SU-DHL-6 (cell line): ENCODE measurements at regions not wholly inside any gene's neighbourhood (a gene's known extent, or its start where the extent isn't known, plus 50 kb on each side); places are given as distances from the start of the nearest gene placed in this dataset.

Experiments
- H2AFZ ChIP-seq: fragments of 200-600 bp; sonication (generic); 2 replicates; pipeline ENCODE4 v1.6.1; 2014; ENCODE audit warnings: low read depth, mild to moderate bottlenecking, moderate library complexity, mixed read lengths, antibody characterized with exemption, low read length; ENCODE audit not compliant: severe bottlenecking
- H3F3A ChIP-seq: fragments of 200-600 bp; shearing (Covaris generic); 2 replicates; pipeline ENCODE4 v1.6.0; 2016; ENCODE audit warnings: antibody characterized with exemption, mild to moderate bottlenecking; ENCODE audit not compliant: insufficient read depth
- H3K27ac ChIP-seq: fragments of 200-600 bp; sonication (generic); 2 replicates; pipeline ENCODE4 v1.5.1; 2016; ENCODE audit warnings: low read depth, mild to moderate bottlenecking, low read length, moderate library complexity, mixed read lengths
- H3K27me3 ChIP-seq: fragments of 200-600 bp; sonication (generic), shearing (Covaris generic); 2 replicates; pipeline ENCODE4 v1.6.0; 2014; ENCODE audit warnings: mild to moderate bottlenecking, low read length
- H3K36me3 ChIP-seq: fragments of 200-600 bp; sonication (generic); 2 replicates; pipeline ENCODE4 v1.6.1; 2014; ENCODE audit warnings: mild to moderate bottlenecking, low read length, mixed read lengths
- H3K4me2 ChIP-seq: fragments of 300-600, 200-600 bp; shearing (Covaris generic), sonication (generic); 2 replicates; pipeline ENCODE4 v1.6.0; 2014; ENCODE audit warnings: low read length, low read depth, mild to moderate bottlenecking; ENCODE audit not compliant: poor library complexity, severe bottlenecking
- H3K4me3 ChIP-seq: fragments of 200-600 bp; sonication (generic); 2 replicates; pipeline ENCODE4 v1.5.1; 2014; ENCODE audit warnings: antibody characterized with exemption, low read length, mild to moderate bottlenecking, mixed read lengths; ENCODE audit not compliant: insufficient read depth, poor library complexity, severe bottlenecking
- H3K79me2 ChIP-seq: fragments of 200-600 bp; sonication (generic); 2 replicates; pipeline ENCODE4 v1.6.1; 2014; ENCODE audit warnings: mild to moderate bottlenecking, low read length, moderate library complexity; ENCODE audit not compliant: insufficient read depth
- H3K9ac ChIP-seq: fragments of 200-600 bp; sonication (generic); 2 replicates; pipeline ENCODE4 v1.7.0; 2014; ENCODE audit warnings: mild to moderate bottlenecking, low read length
- H3K9me2 ChIP-seq: fragments of 200-600 bp; sonication (generic); replicated peaks from 2 replicates; pipeline ENCODE4 v1.6.1; 2014; ENCODE audit warnings: low read length; ENCODE audit not compliant: insufficient read depth
- H3K9me3 ChIP-seq: fragments of 200-600 bp; sonication (generic); 2 replicates; pipeline ENCODE4 v1.6.1; 2014; ENCODE audit warnings: low read length, mixed read lengths; ENCODE audit not compliant: insufficient read depth
- H4K20me1 ChIP-seq: fragments of 200-600 bp; sonication (generic); 2 replicates; pipeline ENCODE4 v1.6.1; 2014; ENCODE audit warnings: low read depth, mild to moderate bottlenecking, antibody characterized with exemption, low read length, moderate library complexity, mixed read lengths
- CTCF ChIP-seq: fragments of 200-600 bp; sonication (generic); IDR thresholded peaks from one replicate; pipeline ENCODE4 v1.5.1; 2017; ENCODE audit warnings: antibody characterized with exemption, mild to moderate bottlenecking, low read length, moderate library complexity; ENCODE audit not compliant: insufficient read depth, poor library complexity, severe bottlenecking
- EZH2phosphoT487 ChIP-seq: fragments of 200-600 bp; sonication (generic), shearing (Covaris generic); conservative IDR thresholded peaks from 2 replicates; pipeline ENCODE4 v1.6.1; 2018; ENCODE audit warnings: mild to moderate bottlenecking, antibody characterized with exemption, low read length, moderate library complexity, mixed read lengths

- H3K79me2 ChIP-seq = no peaks in the 10 kb centered on the region
- no peak overlapping the region for H3K27ac ChIP-seq
- no peaks in the 10 kb centered on the region for H3F3A ChIP-seq
- no peaks in the 10 kb centered on the region for H3K27me3 ChIP-seq
- TF ChIP-seq EZH2phosphoT487 (no peak), CTCF (no peak)
- H3K4me3 ChIP-seq = no peak overlapping the region
- H3K9me3 ChIP-seq = no peaks in the 10 kb centered on the region
- H3K4me2 ChIP-seq = no peak overlapping the region
- no peak overlapping the region for H3K9ac ChIP-seq
- no peaks in the 10 kb centered on the region for H3K36me3 ChIP-seq
- H4K20me1 ChIP-seq = no peaks in the 10 kb centered on the region
- no peak overlapping the region for H2AFZ ChIP-seq
- no peaks in the 10 kb centered on the region for H3K9me2 ChIP-seq
These were observed 243.2 kb upstream of the ARID1B start for GRCh38 chr6:156533872-156534524.

- no peaks in the 10 kb centered on the region for H3K9me3 ChIP-seq
- no peaks in the 10 kb centered on the region for H3K9me2 ChIP-seq
- no peaks in the 10 kb centered on the region for H3K79me2 ChIP-seq
- H2AFZ ChIP-seq = no peak overlapping the region
- H4K20me1 ChIP-seq = no peaks in the 10 kb centered on the region
- no peaks in the 10 kb centered on the region for H3K27me3 ChIP-seq
- TF ChIP-seq EZH2phosphoT487 = no peak
- no peak for TF ChIP-seq CTCF
- no peak overlapping the region for H3K27ac ChIP-seq
- H3K36me3 ChIP-seq = no peaks in the 10 kb centered on the region
- no peak overlapping the region for H3K9ac ChIP-seq
- H3K4me3 ChIP-seq = no peak overlapping the region
- no peaks in the 10 kb centered on the region for H3F3A ChIP-seq
- H3K4me2 ChIP-seq = no peak overlapping the region
These were observed 251.1 kb upstream of the ARID1B start for GRCh38 chr6:156526081-156526480.

GRCh38 chr6:156525541-156525940 is 251.6 kb upstream of the ARID1B start:
- no peak overlapping the region for H2AFZ ChIP-seq
- H3K79me2 ChIP-seq = no peaks in the 10 kb centered on the region
- H3K4me2 ChIP-seq = no peak overlapping the region
- 0 out of 2 replicates have a peak, but pooled peaks cover 2% of the 10 kb centered on the region for H3K36me3 ChIP-seq
- no peak overlapping the region for H3K4me3 ChIP-seq
- no peaks in the 10 kb centered on the region for H3F3A ChIP-seq
- H3K27ac ChIP-seq = no peak overlapping the region
- H3K9ac ChIP-seq = no peak overlapping the region
- H3K9me2 ChIP-seq = no peaks in the 10 kb centered on the region
- H4K20me1 ChIP-seq = no peaks in the 10 kb centered on the region
- TF ChIP-seq EZH2phosphoT487 (no peak), CTCF (no peak)
- no peaks in the 10 kb centered on the region for H3K27me3 ChIP-seq
- H3K9me3 ChIP-seq = 0 out of 2 replicates have a peak, but pooled peaks cover 1% of the 10 kb centered on the region
